Endodermal cell (in vitro differentiated cells): ENCODE measurements at regions not wholly inside any gene's neighbourhood (a gene's known extent, or its start where the extent isn't known, plus 50 kb on each side); places are given as distances from the start of the nearest gene placed in this dataset.

Source experiments
- DNase-seq: peaks from one replicate; pipeline ENCODE4 v3.0.0-alpha.2; 2017
- H3K27ac ChIP-seq: 2 replicates; pipeline ENCODE4 v1.5.1; 2013; ENCODE audit warnings: mild to moderate bottlenecking, low read depth, low read length, moderate library complexity
- H3K27me3 ChIP-seq: 2 replicates; pipeline ENCODE4 v1.6.1; 2013; ENCODE audit warnings: mild to moderate bottlenecking, low read length, moderate library complexity; ENCODE audit not compliant: insufficient read depth, control insufficient read depth, poor library complexity, severe bottlenecking
- H3K36me3 ChIP-seq: 2 replicates; pipeline ENCODE4 v1.7.0; 2013; ENCODE audit warnings: mild to moderate bottlenecking, low read length, moderate library complexity; ENCODE audit not compliant: control insufficient read depth, insufficient read depth
- H3K4me1 ChIP-seq: one replicate; pipeline ENCODE4 v1.7.0; 2013; ENCODE audit warnings: low read length; ENCODE audit not compliant: control insufficient read depth, insufficient read depth
- H3K4me3 ChIP-seq: 2 replicates; pipeline ENCODE4 v1.5.1; 2013; ENCODE audit warnings: mild to moderate bottlenecking, low read length, moderate library complexity
- H3K9ac ChIP-seq: 2 replicates; pipeline ENCODE4 v1.6.1; 2013; ENCODE audit warnings: mild to moderate bottlenecking, low read length, moderate library complexity; ENCODE audit not compliant: poor library complexity, severe bottlenecking; ENCODE audit errors: extremely low read depth
- H3K9me3 ChIP-seq: 2 replicates; pipeline ENCODE4 v1.6.1; 2013; ENCODE audit warnings: mild to moderate bottlenecking, low read length, moderate library complexity; ENCODE audit not compliant: control insufficient read depth
- H3K27ac Mint-ChIP-seq: 2 replicates; pipeline ENCODE4 v1.8.0; 2020; ENCODE audit warnings: mixed read lengths
- H3K27me3 Mint-ChIP-seq: 2 replicates; pipeline ENCODE4 v1.8.0; 2021; ENCODE audit warnings: mild to moderate bottlenecking, mixed read lengths; ENCODE audit not compliant: insufficient read depth
- H3K36me3 Mint-ChIP-seq: 2 replicates; pipeline ENCODE4 v1.8.0; 2020; ENCODE audit warnings: low read depth, mixed read lengths
- H3K4me1 Mint-ChIP-seq: 2 replicates; pipeline ENCODE4 v1.8.0; 2020; ENCODE audit warnings: mixed read lengths
- H3K4me3 Mint-ChIP-seq: 2 replicates; pipeline ENCODE4 v1.8.0; 2020; ENCODE audit warnings: mild to moderate bottlenecking, moderate library complexity, mixed read lengths
- H3K9me3 Mint-ChIP-seq: 2 replicates; pipeline ENCODE4 v1.8.0; 2020; ENCODE audit warnings: mild to moderate bottlenecking, mixed read lengths
- WGBS, 2 experiments: methylation state at CpG; one replicate each; pipeline versions ENCODE4 v1.1.5 to v1.1.7; 2013; ENCODE audit warnings: missing lambda C conversion rate in 2 of 2, mixed read lengths in 1 of 2; ENCODE audit not compliant: insufficient coverage in 1 of 2, insufficient read length in 1 of 2; 5-methylcytosine and 5-hydroxymethylcytosine counted together
- TF ChIP-seq, protein P1 (sequence below): fragments of 200-600 bp; sonication (generic); conservative IDR thresholded peaks from 2 replicates; pipeline ENCODE4 v1.5.0; 2021; ENCODE audit warnings: antibody characterized with exemption, mild to moderate bottlenecking

- Histone ChIP-seq H3K9me3 (no peaks in the 10 kb centered on the region), H3K4me3 (no peak overlapping the region), H3K36me3 (no peaks in the 10 kb centered on the region), H3K9ac (no peak overlapping the region), H3K4me1 (no peaks in the 10 kb centered on the region), H3K27me3 (no peaks in the 10 kb centered on the region), H3K27ac (no peak overlapping the region)
- Mint-ChIP-seq H3K27me3 (no peaks in the 10 kb centered on the region), H3K4me1 (no peaks in the 10 kb centered on the region), H3K9me3 (no peaks in the 10 kb centered on the region), H3K27ac (no peak overlapping the region), H3K4me3 (no peak overlapping the region), H3K36me3 (no peaks in the 10 kb centered on the region)
- WGBS, 2 experiments = 77 to 100% methylated on average over 1 to 2 of the region's 2 CpGs
- DNase-seq = no peak
- TF ChIP-seq, protein P1, sequence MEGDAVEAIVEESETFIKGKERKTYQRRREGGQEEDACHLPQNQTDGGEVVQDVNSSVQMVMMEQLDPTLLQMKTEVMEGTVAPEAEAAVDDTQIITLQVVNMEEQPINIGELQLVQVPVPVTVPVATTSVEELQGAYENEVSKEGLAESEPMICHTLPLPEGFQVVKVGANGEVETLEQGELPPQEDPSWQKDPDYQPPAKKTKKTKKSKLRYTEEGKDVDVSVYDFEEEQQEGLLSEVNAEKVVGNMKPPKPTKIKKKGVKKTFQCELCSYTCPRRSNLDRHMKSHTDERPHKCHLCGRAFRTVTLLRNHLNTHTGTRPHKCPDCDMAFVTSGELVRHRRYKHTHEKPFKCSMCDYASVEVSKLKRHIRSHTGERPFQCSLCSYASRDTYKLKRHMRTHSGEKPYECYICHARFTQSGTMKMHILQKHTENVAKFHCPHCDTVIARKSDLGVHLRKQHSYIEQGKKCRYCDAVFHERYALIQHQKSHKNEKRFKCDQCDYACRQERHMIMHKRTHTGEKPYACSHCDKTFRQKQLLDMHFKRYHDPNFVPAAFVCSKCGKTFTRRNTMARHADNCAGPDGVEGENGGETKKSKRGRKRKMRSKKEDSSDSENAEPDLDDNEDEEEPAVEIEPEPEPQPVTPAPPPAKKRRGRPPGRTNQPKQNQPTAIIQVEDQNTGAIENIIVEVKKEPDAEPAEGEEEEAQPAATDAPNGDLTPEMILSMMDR = no peak
These were observed 172.3 kb downstream of the ARL4A start for GRCh38 chr7:12859761-12860160.

- Mint-ChIP-seq H3K4me1 (no peaks in the 10 kb centered on the region), H3K27me3 (no peaks in the 10 kb centered on the region), H3K27ac (no peak overlapping the region), H3K4me3 (no peak overlapping the region), H3K36me3 (no peaks in the 10 kb centered on the region), H3K9me3 (no peaks in the 10 kb centered on the region)
- Histone ChIP-seq H3K9ac (no peak overlapping the region), H3K4me1 (no peaks in the 10 kb centered on the region), H3K9me3 (no peaks in the 10 kb centered on the region), H3K27ac (no peak overlapping the region), H3K4me3 (no peak overlapping the region), H3K27me3 (no peaks in the 10 kb centered on the region), H3K36me3 (no peaks in the 10 kb centered on the region)
- WGBS, 2 experiments = 87 to 90% methylated on average over 3 of the region's 3 CpGs
- TF ChIP-seq, protein P1 = no peak
- no peak for DNase-seq
These were observed 173.6 kb downstream of the ARL4A start for GRCh38 chr7:12861070-12861469.

DNA sequence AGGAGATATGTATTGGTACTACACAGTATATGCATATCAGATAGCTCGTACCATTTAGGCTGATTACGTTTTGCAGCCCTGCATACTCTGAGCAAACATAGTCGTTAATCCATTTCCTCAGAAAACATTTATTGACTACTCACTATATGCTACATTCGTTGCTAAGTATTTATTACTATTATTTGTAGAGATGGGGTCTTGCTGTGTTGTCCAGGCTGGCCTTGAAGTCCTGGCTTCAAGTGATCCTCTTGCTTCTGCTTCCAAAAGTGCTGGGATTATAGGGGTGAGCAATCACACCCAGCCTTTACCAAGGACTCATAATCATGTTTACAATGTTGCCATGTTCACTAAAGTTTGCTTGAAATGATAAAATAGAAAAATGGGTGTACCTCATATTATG, 174.7 kb downstream of the ARL4A start:
- no peak overlapping the region for H3K4me3 ChIP-seq
- no peaks in the 10 kb centered on the region for H3K27me3 Mint-ChIP-seq
- no peak overlapping the region for H3K27ac Mint-ChIP-seq
- no peaks in the 10 kb centered on the region for H3K36me3 ChIP-seq
- no peaks in the 10 kb centered on the region for H3K4me1 ChIP-seq
- no peaks in the 10 kb centered on the region for H3K27me3 ChIP-seq
- DNase-seq = no peak
- 76% methylated on average over 3 of the region's 4 CpGs; no CpG with 5 or more reads in 1 of the 2 experiments for WGBS, 2 experiments
- H3K9me3 ChIP-seq = no peaks in the 10 kb centered on the region
- no peaks in the 10 kb centered on the region for H3K9me3 Mint-ChIP-seq
- no peak overlapping the region for H3K4me3 Mint-ChIP-seq
- no peaks in the 10 kb centered on the region for H3K4me1 Mint-ChIP-seq
- no peaks in the 10 kb centered on the region for H3K36me3 Mint-ChIP-seq
- TF ChIP-seq, protein P1 = no peak
- H3K9ac ChIP-seq = no peak overlapping the region
- no peak overlapping the region for H3K27ac ChIP-seq
